Fibroblast of pulmonary artery (primary cell): ENCODE measurements at regions not wholly inside any gene's neighbourhood (a gene's known extent, or its start where the extent isn't known, plus 50 kb on each side); places are given as distances from the start of the nearest gene placed in this dataset.

ENCODE experiments used
- DNase-seq: peaks from one replicate; pipeline ENCODE4 v3.0.0-alpha.2; 2010; ENCODE audit warnings: low read depth
- H3K4me3 ChIP-seq: replicated peaks from 2 replicates; pipeline ENCODE4 v1.5.1; 2011; ENCODE audit warnings: low read depth, mild to moderate bottlenecking, control low read depth, low read length, moderate library complexity
- TF ChIP-seq, protein P1 (sequence below): IDR thresholded peaks from 2 replicates; pipeline ENCODE4 v1.5.1; 2011; ENCODE audit warnings: mild to moderate bottlenecking, control low read depth, low read length, inconsistent platforms; ENCODE audit errors: missing control alignments

DNA sequence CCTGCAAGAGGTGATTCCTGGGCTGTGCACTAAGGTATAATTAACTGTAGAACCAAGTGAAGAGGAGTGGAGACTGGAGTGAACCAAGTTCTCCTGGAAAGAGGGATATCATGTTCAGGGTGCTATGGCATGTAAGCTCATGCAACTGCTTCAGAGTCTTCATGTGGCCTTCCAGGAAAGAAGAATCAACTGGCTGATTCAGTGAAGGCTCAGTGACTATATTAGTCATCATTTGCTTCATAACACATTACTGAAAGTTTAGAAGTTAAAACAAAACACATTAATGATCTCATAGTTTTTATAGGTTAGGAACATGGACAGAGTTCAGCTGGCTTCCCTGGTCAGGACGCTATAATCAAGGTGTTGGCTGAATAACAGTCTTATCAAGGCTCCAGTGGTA is 1200.8 kb upstream of the GYPC start:
- TF ChIP-seq, protein P1, sequence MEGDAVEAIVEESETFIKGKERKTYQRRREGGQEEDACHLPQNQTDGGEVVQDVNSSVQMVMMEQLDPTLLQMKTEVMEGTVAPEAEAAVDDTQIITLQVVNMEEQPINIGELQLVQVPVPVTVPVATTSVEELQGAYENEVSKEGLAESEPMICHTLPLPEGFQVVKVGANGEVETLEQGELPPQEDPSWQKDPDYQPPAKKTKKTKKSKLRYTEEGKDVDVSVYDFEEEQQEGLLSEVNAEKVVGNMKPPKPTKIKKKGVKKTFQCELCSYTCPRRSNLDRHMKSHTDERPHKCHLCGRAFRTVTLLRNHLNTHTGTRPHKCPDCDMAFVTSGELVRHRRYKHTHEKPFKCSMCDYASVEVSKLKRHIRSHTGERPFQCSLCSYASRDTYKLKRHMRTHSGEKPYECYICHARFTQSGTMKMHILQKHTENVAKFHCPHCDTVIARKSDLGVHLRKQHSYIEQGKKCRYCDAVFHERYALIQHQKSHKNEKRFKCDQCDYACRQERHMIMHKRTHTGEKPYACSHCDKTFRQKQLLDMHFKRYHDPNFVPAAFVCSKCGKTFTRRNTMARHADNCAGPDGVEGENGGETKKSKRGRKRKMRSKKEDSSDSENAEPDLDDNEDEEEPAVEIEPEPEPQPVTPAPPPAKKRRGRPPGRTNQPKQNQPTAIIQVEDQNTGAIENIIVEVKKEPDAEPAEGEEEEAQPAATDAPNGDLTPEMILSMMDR, result no peak
- H3K4me3 ChIP-seq, result no peak overlapping the region
- no peak for DNase-seq

- TF ChIP-seq, protein P1, result no peak
- H3K4me3 ChIP-seq, result no peak overlapping the region
- DNase-seq, result no peak
Observed at GRCh38 chr2:125456693-125457363, 1199.1 kb upstream of the GYPC start.

- no peak overlapping the region for H3K4me3 ChIP-seq
- peak; percentile 3 for DNase-seq
- TF ChIP-seq, protein P1, result peak; percentile 18
Observed at GRCh38 chr2:125471963-125472362, 1184.0 kb upstream of the GYPC start.

GRCh38 chr2:125479143-125479636 is 1176.8 kb upstream of the GYPC start:
- no peak overlapping the region for H3K4me3 ChIP-seq
- TF ChIP-seq, protein P1, result no peak
- DNase-seq, result no peak

DNA sequence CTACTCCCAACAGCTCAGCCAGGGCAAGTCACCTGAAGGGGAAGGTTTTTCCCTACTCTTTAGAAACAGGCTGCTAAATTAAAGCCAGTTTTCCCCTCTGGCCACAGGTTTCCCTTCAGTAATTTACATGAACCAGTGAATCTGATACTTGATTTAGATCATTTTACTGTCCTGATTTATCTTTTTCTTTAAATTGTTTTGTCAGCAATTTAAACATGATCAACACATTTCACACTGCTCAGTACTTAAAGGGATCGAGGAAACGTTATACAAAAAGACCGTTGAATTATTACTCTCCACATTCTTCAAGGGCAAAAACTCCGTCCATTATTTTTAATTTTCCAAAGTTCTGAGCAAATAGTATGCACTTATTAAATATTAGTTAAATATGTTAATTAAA is 1165.7 kb upstream of the GYPC start:
- DNase-seq, result no peak
- TF ChIP-seq, protein P1, result no peak
- no peak overlapping the region for H3K4me3 ChIP-seq

DNA sequence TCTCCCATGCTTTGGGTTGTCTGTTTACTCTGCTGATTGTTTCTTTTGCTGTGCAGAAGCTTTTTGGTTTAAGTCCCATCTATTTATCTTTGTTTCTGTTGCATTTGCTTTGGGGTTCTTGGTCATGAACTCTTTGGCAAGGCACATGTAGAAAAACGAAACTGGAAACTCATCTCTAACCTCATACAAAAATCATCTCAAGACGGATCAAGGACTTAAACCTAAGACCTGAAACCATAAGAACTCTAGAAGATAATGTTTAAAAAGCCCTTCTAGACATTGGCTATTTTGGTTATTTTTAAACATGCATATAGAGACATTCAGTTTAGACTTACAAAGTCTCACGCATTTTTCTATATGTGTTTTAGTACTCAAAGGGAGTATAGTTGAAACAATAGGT is 1164.3 kb upstream of the GYPC start:
- H3K4me3 ChIP-seq, result no peak overlapping the region
- TF ChIP-seq, protein P1, result no peak
- DNase-seq, result no peak

GRCh38 chr2:125512313-125512712 is 1143.6 kb upstream of the GYPC start:
- DNase-seq, result no peak
- TF ChIP-seq, protein P1, result no peak
- H3K4me3 ChIP-seq, result no peak overlapping the region
